ENCODE measurements at regions not wholly inside any gene's neighbourhood (a gene's known extent, or its start where the extent isn't known, plus 50 kb on each side); places are given as distances from the start of the nearest gene placed in this dataset.
A peak's percentile ranks its signal among the peaks of the same experiment; 100 is the strongest.

- H3K36me3 ChIP-seq (ENCODE audit: control insufficient read depth, insufficient read depth, low read length): no peaks in the 10 kb centered on the region
- no peaks in the 10 kb centered on the region for H3K27me3 ChIP-seq (ENCODE audit: control insufficient read depth, insufficient read depth, low read length)
- no peak for DNase-seq (ENCODE audit: low read depth)
- no peak overlapping the region for H3K4me3 ChIP-seq (ENCODE audit: low read depth, low read length)
- CTCF ChIA-PET: interaction anchor here (0.6 to 2.3 kb wide), 15 partner anchors 11 to 687 kb away, joined by 3 to 9 read pairs (median 4); no protein-coding TSS in a partner anchor
- POLR2A ChIA-PET: no interaction called here
- TF ChIP-seq CTCF (IDR thresholded peaks at IDR 0.05; ENCODE audit: insufficient read depth, low read depth, low read length): no peak
Observed at GRCh38 chr3:66139415-66139814, 81.4 kb upstream of the SLC25A26 start.

GRCh38 chr3:66138336-66139313 lies 82.2 kb upstream of the SLC25A26 start:
- H3K27me3 ChIP-seq (ENCODE audit: control insufficient read depth, insufficient read depth, low read length): no peaks in the 10 kb centered on the region
- POLR2A ChIA-PET: no interaction called here
- DNase-seq (ENCODE audit: low read depth): no peak
- H3K36me3 ChIP-seq (ENCODE audit: control insufficient read depth, insufficient read depth, low read length): no peaks in the 10 kb centered on the region
- TF ChIP-seq CTCF (IDR thresholded peaks at IDR 0.05; ENCODE audit: insufficient read depth, low read depth, low read length): peak; percentile 82
- CTCF ChIA-PET: interaction anchor here (0.6 to 2.3 kb wide), 17 partner anchors 11 to 687 kb away, joined by 3 to 9 read pairs (median 4); no protein-coding TSS in a partner anchor
- no peak overlapping the region for H3K4me3 ChIP-seq (ENCODE audit: low read depth, low read length)

- CTCF ChIA-PET: interaction anchor here (1.3 to 2.0 kb wide), 4 partner anchors 12 to 1606 kb away, joined by 3 to 8 read pairs (median 4); no protein-coding TSS in a partner anchor
Observed at GRCh38 chr3:66136597-66136996, 84.2 kb upstream of the SLC25A26 start.

GRCh38 chr3:66133853-66134445 lies 86.9 kb upstream of the SLC25A26 start:
- ChIA-PET POLR2A (no interaction called here), CTCF (no interaction called here)
- TF ChIP-seq CTCF (IDR thresholded peaks at IDR 0.05; ENCODE audit: insufficient read depth, low read depth, low read length): no peak
- no peak for DNase-seq (ENCODE audit: low read depth)
- Histone ChIP-seq H3K27me3 (ENCODE audit: control insufficient read depth, insufficient read depth, low read length) (no peaks in the 10 kb centered on the region), H3K4me3 (ENCODE audit: low read depth, low read length) (no peak overlapping the region), H3K36me3 (ENCODE audit: control insufficient read depth, insufficient read depth, low read length) (no peaks in the 10 kb centered on the region)

More at GRCh38 chr3:66136597-66136996, 84.2 kb upstream of the SLC25A26 start:
- POLR2A ChIA-PET: no interaction called here
- Histone ChIP-seq H3K4me3 (ENCODE audit: low read depth, low read length) (no peak overlapping the region), H3K27me3 (ENCODE audit: control insufficient read depth, insufficient read depth, low read length) (no peaks in the 10 kb centered on the region), H3K36me3 (ENCODE audit: control insufficient read depth, insufficient read depth, low read length) (no peaks in the 10 kb centered on the region)
- DNase-seq (ENCODE audit: low read depth): no peak
- TF ChIP-seq CTCF (IDR thresholded peaks at IDR 0.05; ENCODE audit: insufficient read depth, low read depth, low read length): no peak
